ENCODE measurements at regions not wholly inside any gene's neighbourhood (a gene's known extent, or its start where the extent isn't known, plus 50 kb on each side); places are given as distances from the start of the nearest gene placed in this dataset.

- DNase-seq: no peak
- no peak for TF ChIP-seq CTCF (IDR thresholded peaks at IDR 0.05; ENCODE audit: low read depth, low read length)
- Histone ChIP-seq H3K9me3 (ENCODE audit: severe bottlenecking) (peaks cover 11% of the 10 kb centered on the region), H3K27me3 (ENCODE audit: insufficient read depth, low read depth, severe bottlenecking) (no peaks in the 10 kb centered on the region), H3K27ac (no peak overlapping the region), H3K4me3 (ENCODE audit: low read depth, low read length) (no peak overlapping the region), H3K36me3 (no peaks in the 10 kb centered on the region)
Observed at GRCh38 chr2:176768185-176768584, 444.4 kb upstream of the HNRNPA3 start.

- H3K27ac ChIP-seq: no peak overlapping the region
- no peaks in the 10 kb centered on the region for H3K27me3 ChIP-seq (ENCODE audit: insufficient read depth, low read depth, severe bottlenecking)
- H3K4me3 ChIP-seq (ENCODE audit: low read depth, low read length): no peak overlapping the region
- H3K36me3 ChIP-seq: no peaks in the 10 kb centered on the region; the same call in 1 of the 2 replicates
- H3K9me3 ChIP-seq (ENCODE audit: severe bottlenecking): peaks cover 17% of the 10 kb centered on the region
- DNase-seq: no peak
- no peak for TF ChIP-seq CTCF (IDR thresholded peaks at IDR 0.05; ENCODE audit: low read depth, low read length)
Observed at GRCh38 chr2:176769021-176769420, 443.6 kb upstream of the HNRNPA3 start.

GRCh38 chr2:176769499-176770370 lies 442.9 kb upstream of the HNRNPA3 start:
- no peak for TF ChIP-seq CTCF (IDR thresholded peaks at IDR 0.05; ENCODE audit: low read depth, low read length)
- DNase-seq: no peak
- Histone ChIP-seq H3K27me3 (ENCODE audit: insufficient read depth, low read depth, severe bottlenecking) (no peaks in the 10 kb centered on the region), H3K4me3 (ENCODE audit: low read depth, low read length) (no peak overlapping the region), H3K9me3 (ENCODE audit: severe bottlenecking) (peaks cover 19% of the 10 kb centered on the region), H3K27ac (no peak overlapping the region), H3K36me3 (no peaks in the 10 kb centered on the region; the same call in 1 of the 2 replicates)

- Histone ChIP-seq H3K27ac (no peak overlapping the region), H3K27me3 (ENCODE audit: insufficient read depth, low read depth, severe bottlenecking) (no peaks in the 10 kb centered on the region), H3K9me3 (ENCODE audit: severe bottlenecking) (peaks cover 19% of the 10 kb centered on the region), H3K4me3 (ENCODE audit: low read depth, low read length) (no peak overlapping the region), H3K36me3 (no peaks in the 10 kb centered on the region; the same call in 1 of the 2 replicates)
- no peak for TF ChIP-seq CTCF (IDR thresholded peaks at IDR 0.05; ENCODE audit: low read depth, low read length)
- no peak for DNase-seq
Observed at GRCh38 chr2:176772816-176773215, 439.8 kb upstream of the HNRNPA3 start.

- Histone ChIP-seq H3K9me3 (ENCODE audit: severe bottlenecking) (peaks cover 19% of the 10 kb centered on the region), H3K27ac (no peak overlapping the region), H3K27me3 (ENCODE audit: insufficient read depth, low read depth, severe bottlenecking) (no peaks in the 10 kb centered on the region), H3K36me3 (no peaks in the 10 kb centered on the region; the same call in 1 of the 2 replicates), H3K4me3 (ENCODE audit: low read depth, low read length) (no peak overlapping the region)
- DNase-seq: no peak
- no peak for TF ChIP-seq CTCF (IDR thresholded peaks at IDR 0.05; ENCODE audit: low read depth, low read length)
Observed at GRCh38 chr2:176774766-176775451, 437.7 kb upstream of the HNRNPA3 start.

Data from WERI-Rb-1 (cell line).